Calu3 (cell line): ENCODE measurements at regions not wholly inside any gene's neighbourhood (a gene's known extent, or its start where the extent isn't known, plus 50 kb on each side); places are given as distances from the start of the nearest gene placed in this dataset.
"Not testable (repeated sequence)": the region's sequence is repeated elsewhere in the genome, so short reads cannot be mapped to it uniquely, and the experiment has no call there.

Experiments used
- BruUV-seq: library from RNA; stranded (reverse); fragments of 400-500 nt; replicated peaks from 2 replicates; lab custom pipeline; 2021; lab: Mats Ljungman, UMichigan
- CTCF ChIA-PET: fragments of 300-600 bp; sonication (Branson Sonifier 250); formaldehyde crosslinking; loops from one replicate; lab custom pipeline; 2022; ENCODE audit warnings: antibody characterized with exemption; lab: Charles Lee
- DNase-seq: peaks from one replicate; pipeline ENCODE4 v3.0.0; 2022
- H3K27ac Mint-ChIP-seq: one replicate; pipeline ENCODE4 v1.8.0; 2022; ENCODE audit warnings: mixed read lengths; ENCODE audit not compliant: unreplicated experiment
- H3K27me3 Mint-ChIP-seq: one replicate; pipeline ENCODE4 v1.8.0; 2022; ENCODE audit warnings: mixed read lengths; ENCODE audit not compliant: unreplicated experiment
- H3K36me3 Mint-ChIP-seq: one replicate; pipeline ENCODE4 v1.8.0; 2022; ENCODE audit warnings: mild to moderate bottlenecking, moderate library complexity, mixed read lengths; ENCODE audit not compliant: insufficient read depth, unreplicated experiment
- H3K4me1 Mint-ChIP-seq: one replicate; pipeline ENCODE4 v1.8.0; 2022; ENCODE audit warnings: mild to moderate bottlenecking, low read depth, mixed read lengths; ENCODE audit not compliant: unreplicated experiment
- H3K4me3 Mint-ChIP-seq: one replicate; pipeline ENCODE4 v1.8.0; 2022; ENCODE audit warnings: mild to moderate bottlenecking, low read depth, moderate library complexity, mixed read lengths; ENCODE audit not compliant: unreplicated experiment
- H3K9me3 Mint-ChIP-seq: one replicate; pipeline ENCODE4 v1.8.0; 2022; ENCODE audit warnings: low read depth, mixed read lengths; ENCODE audit not compliant: unreplicated experiment
- intact Hi-C: fragments of 100-400 bp; cut with micrococcal nuclease; formaldehyde crosslinking; loops from one replicate; pipeline ENCODE4 v1.10.0; 2022; ENCODE audit not compliant: unreplicated experiment
- TF ChIP-seq, protein P1 (sequence below): fragments of 200-600 bp; IDR thresholded peaks from one replicate; pipeline ENCODE4 v1.8.0; 2022; ENCODE audit warnings: antibody characterized with exemption; ENCODE audit not compliant: unreplicated experiment

- no peak for DNase-seq
- TF ChIP-seq, protein P1, sequence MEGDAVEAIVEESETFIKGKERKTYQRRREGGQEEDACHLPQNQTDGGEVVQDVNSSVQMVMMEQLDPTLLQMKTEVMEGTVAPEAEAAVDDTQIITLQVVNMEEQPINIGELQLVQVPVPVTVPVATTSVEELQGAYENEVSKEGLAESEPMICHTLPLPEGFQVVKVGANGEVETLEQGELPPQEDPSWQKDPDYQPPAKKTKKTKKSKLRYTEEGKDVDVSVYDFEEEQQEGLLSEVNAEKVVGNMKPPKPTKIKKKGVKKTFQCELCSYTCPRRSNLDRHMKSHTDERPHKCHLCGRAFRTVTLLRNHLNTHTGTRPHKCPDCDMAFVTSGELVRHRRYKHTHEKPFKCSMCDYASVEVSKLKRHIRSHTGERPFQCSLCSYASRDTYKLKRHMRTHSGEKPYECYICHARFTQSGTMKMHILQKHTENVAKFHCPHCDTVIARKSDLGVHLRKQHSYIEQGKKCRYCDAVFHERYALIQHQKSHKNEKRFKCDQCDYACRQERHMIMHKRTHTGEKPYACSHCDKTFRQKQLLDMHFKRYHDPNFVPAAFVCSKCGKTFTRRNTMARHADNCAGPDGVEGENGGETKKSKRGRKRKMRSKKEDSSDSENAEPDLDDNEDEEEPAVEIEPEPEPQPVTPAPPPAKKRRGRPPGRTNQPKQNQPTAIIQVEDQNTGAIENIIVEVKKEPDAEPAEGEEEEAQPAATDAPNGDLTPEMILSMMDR: no peak
- BruUV-seq: no TSS peak
- no peak overlapping the region for H3K27ac Mint-ChIP-seq
- no peaks in the 10 kb centered on the region for H3K9me3 Mint-ChIP-seq
- CTCF ChIA-PET: no interaction called here
- H3K4me1 Mint-ChIP-seq: no peaks in the 10 kb centered on the region
- no peak overlapping the region for H3K4me3 Mint-ChIP-seq
- intact Hi-C loops: no loop called here
- H3K36me3 Mint-ChIP-seq: no peaks in the 10 kb centered on the region
- peaks cover 72% of the 10 kb centered on the region for H3K27me3 Mint-ChIP-seq
Observed at GRCh38 chr20:4431446-4431845, 182.4 kb upstream of the ADRA1D start.

DNA sequence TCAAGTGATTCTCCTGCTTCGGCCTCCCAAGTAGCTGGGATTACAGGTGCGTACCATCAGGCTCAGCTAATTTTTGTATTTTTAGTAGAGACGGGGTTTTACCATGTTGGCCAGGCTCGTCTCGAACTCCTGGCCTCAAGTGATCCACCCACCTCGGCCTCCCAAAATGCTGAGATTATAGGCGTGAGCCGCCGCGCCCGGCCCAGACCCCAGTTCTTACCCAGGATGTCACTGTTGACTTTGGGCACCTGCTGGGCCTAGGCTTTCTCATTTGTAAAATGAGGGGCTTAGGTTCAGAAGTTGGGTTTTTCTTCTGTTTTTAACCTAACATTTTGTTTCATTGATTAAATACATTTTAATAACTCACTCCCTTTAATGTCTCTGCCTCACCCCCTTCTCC lies 181.7 kb upstream of the ADRA1D start:
- intact Hi-C loops, H3K36me3 Mint-ChIP-seq, H3K27ac Mint-ChIP-seq, H3K9me3 Mint-ChIP-seq, H3K4me1 Mint-ChIP-seq, DNase-seq, H3K4me3 Mint-ChIP-seq, BruUV-seq: not testable (repeated sequence)
- peaks cover 66% of the 10 kb centered on the region for H3K27me3 Mint-ChIP-seq
- CTCF ChIA-PET: interaction anchor here (0.6 to 0.7 kb wide), 2 partner anchors 13 to 44 kb away, joined by 3 to 5 read pairs; no protein-coding TSS in a partner anchor

DNA sequence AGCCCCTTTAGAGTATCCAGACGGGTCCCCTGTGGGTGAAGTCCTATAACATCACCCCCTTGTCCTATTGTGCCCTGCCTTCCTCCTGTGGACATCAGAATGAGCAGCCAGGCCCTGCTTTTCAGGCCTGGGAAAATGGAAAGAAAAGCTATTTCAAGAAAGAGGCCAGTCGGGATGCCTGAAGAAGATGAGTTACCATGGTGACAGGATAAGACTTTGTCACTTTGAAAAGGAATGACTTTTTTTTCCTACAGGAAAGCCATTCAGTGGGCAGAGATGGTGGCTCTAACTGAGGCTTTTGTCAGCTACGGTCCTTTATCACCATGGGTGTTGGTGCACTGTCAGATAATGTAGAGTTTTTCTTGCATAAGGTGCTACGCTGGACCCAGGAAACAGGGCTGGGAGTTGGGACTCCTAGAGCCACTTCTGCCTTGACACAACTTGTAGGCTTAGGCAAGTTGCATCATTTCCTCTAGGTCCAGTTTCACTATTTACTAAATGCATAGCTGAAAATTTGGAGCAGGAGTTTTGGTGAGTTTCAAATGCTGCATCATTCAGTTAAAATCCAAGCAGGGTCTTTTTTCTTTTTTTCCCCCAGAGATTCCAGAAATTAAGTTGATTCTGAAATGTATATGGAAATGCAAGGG lies 179.0 kb upstream of the ADRA1D start:
- Mint-ChIP-seq H3K4me3 (no peak overlapping the region), H3K4me1 (no peaks in the 10 kb centered on the region), H3K27ac (no peak overlapping the region), H3K9me3 (no peaks in the 10 kb centered on the region), H3K27me3 (peaks cover 66% of the 10 kb centered on the region), H3K36me3 (no peaks in the 10 kb centered on the region)
- CTCF ChIA-PET: no interaction called here
- no TSS peak for BruUV-seq
- TF ChIP-seq, protein P1: no peak
- intact Hi-C loops: no loop called here
- DNase-seq: no peak

DNA sequence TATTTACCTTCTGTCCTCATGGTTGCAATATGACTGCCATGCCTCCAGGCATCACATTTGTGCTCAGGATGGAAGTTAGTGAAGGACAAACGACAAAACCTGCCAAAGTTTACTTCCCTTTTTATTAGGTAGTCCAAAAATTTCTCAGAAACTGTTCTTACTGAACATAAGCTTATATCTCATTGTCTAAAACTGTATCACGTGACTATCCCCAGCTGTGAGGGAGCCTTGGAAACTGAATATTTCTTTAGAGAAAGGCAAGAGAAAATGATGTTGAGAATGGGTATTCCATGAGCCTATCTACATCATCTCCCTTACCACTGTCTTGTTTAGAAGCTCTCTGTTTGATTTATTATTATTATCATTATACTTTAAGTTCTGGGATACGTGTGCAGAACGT lies 169.1 kb upstream of the ADRA1D start:
- DNase-seq: no peak
- CTCF ChIA-PET: interaction anchor here (0.6 kb wide), 1 partner anchor 12 kb away, joined by 3 read pairs; no protein-coding TSS in a partner anchor
- Mint-ChIP-seq H3K27me3 (peaks cover 38% of the 10 kb centered on the region), H3K4me3 (no peak overlapping the region), H3K4me1 (no peaks in the 10 kb centered on the region), H3K27ac (no peak overlapping the region), H3K36me3 (no peaks in the 10 kb centered on the region), H3K9me3 (no peaks in the 10 kb centered on the region)
- BruUV-seq: no TSS peak
- TF ChIP-seq, protein P1: no peak
- intact Hi-C loops: no loop called here

DNA sequence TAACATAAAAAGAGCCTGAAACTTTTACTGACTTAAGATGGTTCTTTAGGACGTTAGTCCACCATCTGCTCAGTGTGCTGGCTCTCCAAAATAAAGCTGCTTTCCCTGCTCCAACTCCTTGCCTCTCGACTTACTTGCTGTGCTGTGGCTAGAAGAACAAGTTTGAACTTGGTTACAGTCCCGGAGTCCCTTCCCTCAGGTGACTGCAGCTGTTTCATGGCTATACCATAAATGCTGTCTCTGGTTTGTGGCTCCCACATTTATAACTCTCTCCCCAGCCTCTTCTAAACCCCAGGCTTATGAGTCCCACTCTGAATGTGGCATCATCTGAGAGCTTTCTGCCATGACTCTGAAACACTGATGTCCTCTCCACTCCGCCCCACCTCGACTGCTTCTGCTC lies 166.2 kb upstream of the ADRA1D start:
- intact Hi-C loops: no loop called here
- CTCF ChIA-PET: interaction anchor here (0.5 kb wide), 1 partner anchor 287 kb away, joined by 7 read pairs; no protein-coding TSS in a partner anchor
- H3K4me1 Mint-ChIP-seq: no peaks in the 10 kb centered on the region
- peaks cover 58% of the 10 kb centered on the region for H3K27me3 Mint-ChIP-seq
- BruUV-seq: no TSS peak
- no peaks in the 10 kb centered on the region for H3K36me3 Mint-ChIP-seq
- no peak for DNase-seq
- no peak overlapping the region for H3K4me3 Mint-ChIP-seq
- no peak overlapping the region for H3K27ac Mint-ChIP-seq
- H3K9me3 Mint-ChIP-seq: no peaks in the 10 kb centered on the region
- TF ChIP-seq, protein P1: no peak
